ENCODE measurements at regions not wholly inside any gene's neighbourhood (a gene's known extent, or its start where the extent isn't known, plus 50 kb on each side); places are given as distances from the start of the nearest gene placed in this dataset.

GRCh38 chr15:60083318-60083717 is 79.2 kb downstream of the FOXB1 start:
- TF ChIP-seq POLR2AphosphoS5 (IDR thresholded peaks at IDR 0.05) = no peak
- no peak for TF ChIP-seq CTCF (IDR thresholded peaks at IDR 0.05)

Data from sigmoid colon (tissue), 4 donors.